SH-SY5Y (cell line): ENCODE measurements at regions not wholly inside any gene's neighbourhood (a gene's known extent, or its start where the extent isn't known, plus 50 kb on each side); places are given as distances from the start of the nearest gene placed in this dataset.

Source experiments
- GATA2 ChIP-seq: IDR thresholded peaks from 2 replicates; pipeline ENCODE4 v1.6.1; 2011; ENCODE audit warnings: mild to moderate bottlenecking, low read depth, low read length
- GATA3 ChIP-seq: IDR thresholded peaks from 2 replicates; pipeline ENCODE4 v1.6.1; 2011; ENCODE audit warnings: low read depth, mild to moderate bottlenecking, low read length, moderate library complexity

DNA sequence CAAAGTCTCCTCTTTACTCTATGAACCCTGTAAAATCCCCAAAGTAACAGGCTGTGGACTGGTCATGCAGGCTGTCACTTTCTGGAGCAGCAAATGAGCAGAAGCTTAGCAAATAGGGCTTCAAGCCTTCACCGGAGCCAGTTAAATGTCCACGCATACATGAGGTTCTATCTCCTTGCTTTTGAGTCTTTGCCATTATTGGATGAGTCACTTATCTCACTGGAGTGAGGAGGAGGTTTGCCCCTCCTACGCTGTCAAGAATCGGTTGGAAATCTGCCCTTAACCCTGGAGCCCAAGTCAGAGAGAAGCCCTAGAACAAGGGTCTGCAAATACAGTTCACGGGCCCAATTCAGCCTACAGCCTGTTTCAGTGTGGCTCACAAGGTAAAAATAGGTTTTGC lies 126.1 kb upstream of the CTNNB1 start:
- TF ChIP-seq GATA2 (no peak), GATA3 (no peak)
